BE2C (cell line): ENCODE measurements at regions not wholly inside any gene's neighbourhood (a gene's known extent, or its start where the extent isn't known, plus 50 kb on each side); places are given as distances from the start of the nearest gene placed in this dataset.

Source experiments
- DNase-seq: peaks from one replicate; pipeline ENCODE4 v3.0.0-alpha.2; 2020
- H3K27me3 ChIP-seq: fragments of 250-450 bp; sonication (Bioruptor Pico); 2 replicates; pipeline ENCODE4 v1.5.1; 2020; ENCODE audit warnings: mild to moderate bottlenecking
- H3K36me3 ChIP-seq: fragments of 250-450 bp; sonication (Bioruptor Pico); 2 replicates; pipeline ENCODE4 v1.5.1; 2020; ENCODE audit warnings: mild to moderate bottlenecking
- H3K4me1 ChIP-seq: fragments of 250-450 bp; sonication (Bioruptor Pico); 2 replicates; pipeline ENCODE4 v1.5.1; 2020
- H3K4me3 ChIP-seq: 2 replicates; pipeline ENCODE4 v1.5.1; 2011; ENCODE audit warnings: low read depth, low read length
- H3K9me3 ChIP-seq: fragments of 250-450 bp; sonication (Bioruptor Pico); 2 replicates; pipeline ENCODE4 v1.5.1; 2020
- CTCF ChIP-seq: IDR thresholded peaks from 2 replicates; pipeline ENCODE4 v1.5.1; 2012; ENCODE audit warnings: mild to moderate bottlenecking, low read depth, low read length

GRCh38 chr2:150907466-150907865 lies 354.2 kb downstream of the RBM43 start:
- H3K36me3 ChIP-seq = no peaks in the 10 kb centered on the region
- no peak for TF ChIP-seq CTCF

GRCh38 chr2:150903461-150903860 lies 358.2 kb downstream of the RBM43 start:
- Histone ChIP-seq H3K9me3 (no peaks in the 10 kb centered on the region), H3K36me3 (no peaks in the 10 kb centered on the region), H3K4me1 (no peaks in the 10 kb centered on the region), H3K4me3 (no peak overlapping the region), H3K27me3 (no peaks in the 10 kb centered on the region)
- DNase-seq = no peak
- no peak for TF ChIP-seq CTCF

More at GRCh38 chr2:150907466-150907865, 354.2 kb downstream of the RBM43 start:
- Histone ChIP-seq H3K9me3 (no peaks in the 10 kb centered on the region), H3K4me1 (no peaks in the 10 kb centered on the region), H3K27me3 (no peaks in the 10 kb centered on the region), H3K4me3 (no peak overlapping the region)
- no peak for DNase-seq

- DNase-seq = no peak
- Histone ChIP-seq H3K9me3 (no peaks in the 10 kb centered on the region), H3K4me1 (no peaks in the 10 kb centered on the region), H3K4me3 (no peak overlapping the region), H3K27me3 (no peaks in the 10 kb centered on the region), H3K36me3 (no peaks in the 10 kb centered on the region)
- TF ChIP-seq CTCF = no peak
Measured at GRCh38 chr2:150903055-150903454, 358.6 kb downstream of the RBM43 start.

DNA sequence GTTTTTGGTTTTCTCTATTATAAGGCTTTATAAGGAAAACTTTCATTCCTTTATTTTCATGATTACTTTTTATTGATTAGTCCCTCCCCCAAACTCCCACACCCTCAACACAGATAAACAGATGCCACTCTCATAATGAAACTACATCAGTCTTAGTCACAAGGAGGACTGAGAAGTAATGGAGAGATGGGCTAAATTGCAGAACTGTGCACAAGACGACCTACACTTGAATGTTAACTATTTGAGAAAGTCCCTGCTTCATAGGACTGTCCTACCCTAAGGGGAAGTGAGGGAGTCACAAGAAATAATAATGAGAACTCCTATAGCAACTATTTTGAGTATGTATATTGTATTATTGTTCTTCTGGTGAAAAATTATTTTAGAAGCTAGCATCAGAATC lies 360.8 kb downstream of the RBM43 start:
- H3K4me3 ChIP-seq = no peak overlapping the region
- H3K36me3 ChIP-seq = no peaks in the 10 kb centered on the region
- no peaks in the 10 kb centered on the region for H3K4me1 ChIP-seq
- H3K9me3 ChIP-seq = no peaks in the 10 kb centered on the region
- no peak for DNase-seq
- no peaks in the 10 kb centered on the region for H3K27me3 ChIP-seq
- no peak for TF ChIP-seq CTCF

DNA sequence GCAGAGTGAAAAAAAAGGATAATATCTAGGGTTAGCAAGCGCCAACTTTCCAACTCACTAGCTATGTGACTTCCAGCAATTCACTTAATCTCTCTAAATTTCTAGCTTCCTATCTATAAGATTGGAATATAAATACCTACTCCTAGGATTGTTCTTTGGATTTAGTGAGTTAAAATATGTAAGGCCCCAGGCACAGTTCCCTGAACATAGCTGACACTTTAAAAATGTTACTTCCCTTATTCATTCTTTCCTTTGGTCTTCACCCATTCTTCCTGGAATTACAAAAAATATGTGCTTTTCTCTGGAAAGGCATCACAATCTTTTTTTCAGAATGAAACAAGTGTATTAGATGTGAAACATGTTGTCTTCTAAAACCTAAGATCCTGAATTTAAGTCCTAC lies 365.7 kb downstream of the RBM43 start:
- no peak for TF ChIP-seq CTCF
- no peak for DNase-seq
- H3K36me3 ChIP-seq = no peaks in the 10 kb centered on the region
- H3K4me3 ChIP-seq = no peak overlapping the region
- no peaks in the 10 kb centered on the region for H3K27me3 ChIP-seq
- H3K9me3 ChIP-seq = no peaks in the 10 kb centered on the region
- no peaks in the 10 kb centered on the region for H3K4me1 ChIP-seq

DNA sequence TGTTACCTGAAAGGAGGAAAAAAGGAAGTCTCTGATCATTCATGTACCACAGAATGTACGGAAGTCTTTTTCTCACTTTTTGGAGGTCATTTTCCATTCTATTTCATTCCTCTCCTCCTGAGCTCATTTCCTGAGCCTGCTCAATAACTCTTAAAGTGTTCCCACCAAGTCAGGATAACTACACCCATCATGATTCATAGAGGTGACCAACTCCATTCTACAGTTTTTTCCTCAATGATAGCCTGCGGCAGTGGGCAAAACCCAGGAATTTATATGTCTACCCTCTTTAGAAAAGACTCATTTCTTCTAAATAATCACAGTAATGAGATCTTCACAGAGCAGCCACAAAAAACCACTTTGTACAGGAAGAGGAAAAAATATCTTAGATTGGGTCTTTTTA lies 372.5 kb downstream of the RBM43 start:
- H3K36me3 ChIP-seq = no peaks in the 10 kb centered on the region
- no peak overlapping the region for H3K4me3 ChIP-seq
- no peaks in the 10 kb centered on the region for H3K27me3 ChIP-seq
- DNase-seq = no peak
- TF ChIP-seq CTCF = no peak
- H3K4me1 ChIP-seq = no peaks in the 10 kb centered on the region
- no peaks in the 10 kb centered on the region for H3K9me3 ChIP-seq
